HG03457 (cell line): ENCODE measurements at regions not wholly inside any gene's neighbourhood (a gene's known extent, or its start where the extent isn't known, plus 50 kb on each side); places are given as distances from the start of the nearest gene placed in this dataset.
"Not testable (repeated sequence)": the region's sequence is repeated elsewhere in the genome, so short reads cannot be mapped to it uniquely, and the experiment has no call there.

ENCODE experiments used
- ATAC-seq: cut with Tn5 transposase; IDR thresholded peaks from one replicate; pipeline ENCODE4 v1.9.1; 2021; ENCODE audit warnings: moderate number of reproducible peaks; ENCODE audit not compliant: unreplicated experiment

DNA sequence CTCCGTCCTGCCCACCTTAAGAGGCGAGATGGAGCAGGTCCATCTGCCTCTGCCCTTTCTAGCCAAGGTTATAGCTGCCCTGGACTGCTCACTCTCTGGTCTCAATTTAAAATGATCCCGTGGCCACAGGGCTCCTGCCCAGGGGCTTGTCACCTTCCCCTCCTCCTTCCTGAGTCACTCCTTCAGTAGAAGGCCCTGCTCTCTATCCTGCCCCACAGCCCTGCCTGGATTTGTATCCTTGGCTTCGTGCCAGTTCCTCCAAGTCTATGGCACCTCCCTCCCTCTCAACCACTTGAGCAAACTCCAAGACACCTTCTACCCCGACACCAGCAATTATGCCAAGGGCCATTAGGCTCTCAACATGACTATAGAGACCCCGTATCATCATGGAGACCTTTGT lies 105.3 kb upstream of the PZP start:
- not testable (repeated sequence) for ATAC-seq

DNA sequence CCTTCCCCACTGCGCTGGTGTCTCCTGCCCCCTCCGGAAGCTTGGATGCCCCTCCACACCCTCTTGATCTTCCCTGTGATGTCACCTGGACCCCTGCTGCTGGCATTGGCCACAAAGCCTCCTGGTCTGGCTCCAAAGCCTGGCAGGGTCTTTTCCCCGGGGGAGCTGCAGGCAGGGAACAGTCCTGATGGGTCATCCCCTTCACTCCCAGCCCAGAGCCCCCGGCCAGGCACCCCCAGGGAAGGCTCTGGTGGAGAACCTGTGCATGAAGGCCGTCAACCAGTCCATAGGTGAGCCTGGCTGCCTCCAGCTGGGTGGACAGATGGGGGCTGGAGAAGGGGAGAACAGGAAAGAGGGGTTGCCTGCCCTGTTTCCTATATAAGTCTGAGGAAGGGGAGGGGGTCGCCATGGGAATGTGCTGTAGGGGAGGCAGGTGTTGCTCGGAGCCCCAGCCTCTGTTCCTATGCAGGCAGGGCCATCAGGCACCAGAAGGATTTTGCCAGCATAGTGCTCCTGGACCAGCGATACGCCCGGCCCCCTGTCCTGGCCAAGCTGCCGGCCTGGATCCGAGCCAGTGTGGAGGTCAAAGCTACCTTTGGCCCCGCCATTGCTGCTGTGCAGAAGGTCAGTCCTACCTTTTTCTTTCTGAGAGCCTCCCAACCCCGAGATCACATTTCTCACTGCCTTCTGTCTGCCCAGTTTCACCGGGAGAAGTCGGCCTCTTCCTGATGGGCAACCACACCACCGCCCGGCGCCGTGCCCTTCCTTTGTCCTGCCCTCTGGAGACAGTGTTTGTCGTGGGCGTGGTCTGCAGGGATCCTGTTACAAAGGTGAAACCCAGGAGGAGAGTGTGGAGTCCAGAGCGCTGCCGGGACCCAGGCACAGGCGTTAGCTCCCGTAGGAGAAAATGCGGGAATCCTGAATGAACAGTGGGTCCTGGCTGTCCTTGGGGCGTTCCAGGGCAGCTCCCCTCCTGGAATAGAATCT lies 104.5 kb upstream of the PZP start:
- not testable (repeated sequence) for ATAC-seq

DNA sequence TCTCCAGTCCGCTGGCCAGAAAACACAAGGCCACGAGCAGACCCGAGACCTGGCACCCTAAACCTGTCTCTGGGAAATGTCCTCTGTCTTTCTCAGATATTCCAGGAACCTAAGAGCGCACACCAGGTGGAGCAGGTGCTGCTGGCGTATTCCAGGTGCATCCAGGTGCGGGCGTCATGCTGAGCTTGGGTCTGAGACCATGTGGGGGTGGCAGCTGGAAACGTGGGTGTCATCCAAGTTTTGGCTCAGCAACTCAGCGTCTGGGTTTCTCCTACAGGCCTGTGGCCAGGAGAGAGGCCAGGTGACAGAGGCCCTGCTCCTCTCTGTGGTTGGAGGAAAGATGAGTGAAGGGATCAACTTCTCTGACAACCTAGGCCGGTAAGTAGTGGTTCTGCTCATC lies 103.3 kb upstream of the PZP start:
- not testable (repeated sequence) for ATAC-seq

DNA sequence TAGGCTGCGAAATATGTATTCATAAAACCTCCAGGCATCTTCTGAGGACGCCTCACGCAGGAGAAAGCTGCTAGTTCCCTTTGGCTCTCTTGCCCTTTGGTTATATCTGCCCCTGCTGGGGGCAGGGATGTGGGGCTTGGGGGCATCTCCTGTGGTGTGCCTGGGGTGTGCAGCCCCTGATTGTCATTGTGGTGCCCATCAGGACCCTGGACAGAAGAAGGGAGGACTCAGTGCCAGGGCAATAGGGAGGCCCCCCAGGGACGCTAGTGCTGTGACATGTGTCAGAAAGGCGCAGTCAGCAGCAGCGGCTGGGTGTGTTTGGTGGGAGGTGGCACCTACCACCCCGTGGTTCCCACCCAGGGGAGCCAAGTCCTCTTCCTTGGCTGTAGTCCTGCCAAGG lies 102.5 kb upstream of the PZP start:
- ATAC-seq, result not testable (repeated sequence)

DNA sequence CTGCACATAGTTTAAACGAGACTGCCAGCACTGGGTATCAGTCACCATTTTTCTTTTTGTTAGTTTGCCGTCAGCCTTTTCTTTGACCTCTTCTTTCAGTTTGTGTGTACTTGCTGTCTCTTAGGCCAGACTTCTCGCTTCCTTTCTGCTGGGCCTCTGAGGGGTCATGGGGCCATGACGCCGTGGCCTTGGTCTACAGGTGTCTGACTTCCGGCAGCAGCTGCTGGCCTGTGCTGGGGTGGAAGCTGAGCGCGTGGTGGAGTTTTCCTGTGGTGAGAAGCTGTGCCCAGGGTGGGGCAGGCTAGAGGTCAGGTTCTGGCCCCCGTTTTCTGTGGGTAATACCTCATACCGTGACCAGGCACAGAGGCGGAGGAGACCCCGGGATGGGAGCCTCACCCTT lies 101.6 kb upstream of the PZP start:
- not testable (repeated sequence) for ATAC-seq

DNA sequence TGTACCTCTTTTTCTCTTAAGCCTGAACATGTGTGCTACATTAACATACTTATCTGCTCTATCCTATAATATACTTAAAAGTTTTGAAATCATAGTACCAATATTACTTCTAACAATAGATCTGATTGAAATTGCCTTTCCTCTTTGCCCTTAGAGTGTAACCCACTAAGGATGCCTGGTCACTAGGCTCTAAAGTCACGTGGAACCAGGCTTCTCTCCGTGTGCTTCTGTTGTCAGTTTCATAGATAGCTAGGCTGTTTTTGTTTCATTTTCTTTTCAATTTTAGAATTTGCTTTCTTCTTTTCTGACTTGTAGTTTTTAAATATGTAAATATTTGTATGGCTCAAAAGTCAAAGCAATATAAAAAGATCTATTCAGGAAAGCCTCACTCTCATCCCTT lies 100.5 kb upstream of the PZP start:
- ATAC-seq, result not testable (repeated sequence)

DNA sequence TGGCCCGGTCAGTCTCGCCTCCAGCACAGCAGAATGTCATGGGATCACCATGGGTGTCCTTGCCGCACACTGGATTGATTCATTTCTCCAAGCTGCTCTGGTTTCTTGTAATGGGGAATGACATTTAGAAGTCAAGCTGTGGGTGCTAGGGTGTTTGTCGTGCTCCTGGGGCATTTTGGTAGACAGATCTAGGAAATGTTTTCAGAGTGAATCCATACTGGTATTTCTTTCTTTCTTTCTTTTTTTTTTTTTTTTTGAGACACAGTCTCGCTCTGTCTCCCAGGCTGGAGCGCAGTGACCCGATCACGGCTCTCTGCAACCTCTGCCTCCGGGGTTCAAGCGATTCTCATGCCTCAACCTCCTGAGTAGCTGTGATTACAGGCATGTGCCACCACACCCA lies 100.0 kb upstream of the PZP start:
- ATAC-seq, result not testable (repeated sequence)

DNA sequence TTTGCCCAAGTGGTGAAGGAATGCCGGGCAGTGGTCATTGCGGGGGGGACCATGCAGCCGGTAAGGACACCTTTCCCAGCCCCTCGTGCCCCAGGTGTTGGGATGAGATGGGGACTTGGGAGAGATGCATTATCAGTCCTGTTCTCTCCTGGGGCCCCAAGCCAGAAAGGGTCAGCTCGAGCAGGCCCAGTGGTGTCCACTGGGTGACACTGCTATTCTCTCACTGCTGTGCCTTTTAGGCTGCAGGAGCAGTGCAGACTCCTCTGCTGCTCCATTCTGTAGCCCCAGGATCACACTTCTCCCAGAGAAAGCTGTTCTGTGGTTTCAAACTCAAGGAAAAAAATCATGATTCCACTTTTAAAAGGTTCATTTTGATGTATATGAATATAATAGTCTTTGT lies 99.1 kb upstream of the PZP start:
- ATAC-seq, result not testable (repeated sequence)

DNA sequence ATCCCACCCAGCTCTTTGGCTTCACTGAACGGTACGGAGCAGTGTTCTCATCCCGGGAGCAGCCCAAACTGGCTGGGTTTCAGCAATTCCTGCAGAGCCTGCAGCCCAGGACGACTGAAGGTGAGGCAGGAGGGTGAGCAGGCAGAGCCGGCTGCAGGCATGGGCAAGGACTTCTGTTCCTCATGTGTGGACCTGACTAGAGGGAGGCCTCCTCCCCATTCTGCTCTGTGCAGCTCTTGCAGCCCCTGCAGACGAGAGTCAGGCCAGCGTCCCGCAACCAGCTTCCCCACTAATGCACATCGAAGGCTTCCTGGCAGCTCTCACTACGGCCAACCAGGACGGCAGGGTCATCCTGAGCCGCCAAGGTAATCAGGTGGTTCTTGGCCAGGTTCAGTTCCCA lies 97.8 kb upstream of the PZP start:
- not testable (repeated sequence) for ATAC-seq

DNA sequence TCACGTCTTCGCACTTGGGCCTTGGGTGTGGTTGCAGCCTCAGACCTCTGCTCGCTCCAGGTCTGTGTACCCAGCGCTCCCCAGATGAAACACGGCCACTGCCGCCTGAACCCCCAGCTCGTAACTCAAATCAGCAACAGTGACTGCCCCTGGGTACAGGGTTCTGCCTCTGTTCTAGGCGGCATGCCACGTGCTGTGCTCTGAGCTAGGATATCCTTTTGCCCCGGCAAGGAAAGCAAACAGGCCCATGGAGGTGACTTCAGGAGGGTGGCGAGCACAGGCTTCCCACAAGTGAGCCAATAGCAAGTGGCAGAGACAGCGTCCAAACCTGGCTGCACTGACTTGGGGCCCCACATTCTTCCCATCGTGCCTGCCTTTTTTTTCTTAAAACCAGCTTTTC lies 96.3 kb upstream of the PZP start:
- not testable (repeated sequence) for ATAC-seq

DNA sequence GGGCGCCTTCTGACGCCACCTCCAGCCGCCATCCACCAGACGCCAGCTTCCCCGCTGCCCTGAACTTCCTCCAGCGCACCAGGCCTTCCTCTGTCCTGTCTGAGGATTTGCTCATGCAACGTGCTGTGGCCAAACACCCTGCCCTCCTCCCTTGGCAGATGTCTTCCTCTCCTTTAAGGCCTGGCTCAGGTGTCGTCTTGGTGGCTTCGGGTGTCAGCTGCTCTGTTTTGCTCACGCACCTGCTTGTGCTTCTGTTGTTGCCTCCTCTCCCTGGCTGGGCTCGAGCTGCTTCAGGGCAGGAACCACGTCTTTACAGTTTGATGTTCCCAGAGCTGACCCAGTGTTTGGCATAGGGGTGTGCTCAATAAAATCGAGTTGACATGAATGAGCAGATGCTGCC lies 87.7 kb upstream of the PZP start:
- ATAC-seq, result not testable (repeated sequence)

DNA sequence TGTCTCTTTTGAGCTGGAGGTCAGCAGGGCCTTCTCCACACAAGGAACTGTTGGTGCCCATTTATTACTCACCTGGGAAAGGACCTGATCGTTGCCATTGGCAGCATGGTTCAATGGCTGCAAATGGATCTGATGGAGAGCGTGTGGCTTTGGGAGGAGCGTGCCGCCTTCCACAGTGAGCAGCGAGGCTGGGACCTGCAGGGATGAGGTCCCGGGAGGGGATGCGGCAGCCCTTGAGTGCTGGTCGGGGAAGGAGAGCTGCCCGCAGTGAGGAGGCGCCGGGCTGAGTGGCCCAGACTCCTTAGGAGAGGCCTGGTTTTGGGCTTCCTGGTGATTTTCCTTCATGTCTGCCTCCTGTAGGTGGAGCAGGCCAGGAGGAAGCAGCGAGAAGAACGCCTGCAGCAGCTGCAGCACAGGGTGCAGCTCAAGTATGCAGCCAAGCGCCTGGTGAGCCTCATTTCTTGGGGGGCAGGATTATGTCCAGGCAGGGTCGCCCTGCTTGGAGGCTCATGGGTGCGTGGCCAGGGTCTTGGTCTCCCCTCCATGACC lies 86.0 kb upstream of the PZP start:
- ATAC-seq, result not testable (repeated sequence)

DNA sequence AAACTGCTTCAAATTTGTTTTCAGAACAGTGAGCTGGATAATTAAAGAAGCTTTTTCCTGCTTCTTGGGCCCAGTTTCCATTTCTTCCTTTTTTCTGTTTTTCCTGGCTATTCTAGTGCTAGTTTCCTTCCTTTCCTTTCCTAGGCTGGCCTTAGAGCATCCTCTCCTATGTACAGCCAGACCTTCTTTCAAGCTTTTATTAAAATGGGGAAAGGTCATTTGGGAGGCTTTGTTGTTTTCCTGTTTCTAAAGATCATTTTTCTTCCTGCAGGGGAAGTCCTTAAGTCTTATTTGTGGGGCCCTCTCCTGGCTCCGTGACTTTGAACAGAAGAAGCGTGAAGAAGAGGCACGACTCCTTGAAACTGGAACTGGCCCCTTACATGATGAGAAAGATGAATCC lies 85.2 kb upstream of the PZP start:
- ATAC-seq, result not testable (repeated sequence)

DNA sequence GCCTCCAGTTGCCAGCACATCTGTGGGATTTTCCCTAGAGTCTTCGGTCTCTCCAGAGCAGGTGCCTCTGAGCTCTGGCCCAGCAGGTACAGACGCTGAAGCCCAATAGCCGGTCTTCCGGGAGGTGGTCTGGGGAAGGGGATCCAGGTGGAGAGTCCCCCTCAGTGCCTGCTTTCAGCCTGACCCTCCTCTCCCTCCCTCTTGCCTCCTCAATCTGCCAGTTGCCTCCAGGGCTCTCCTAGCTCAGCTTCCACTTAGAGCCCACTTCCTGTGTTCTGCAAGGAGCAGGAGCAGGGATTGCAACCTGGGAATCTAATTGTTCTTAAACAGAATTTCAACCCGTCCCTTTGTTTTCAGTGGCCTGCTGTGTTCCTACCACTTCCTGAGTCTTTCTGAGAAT lies 81.8 kb upstream of the PZP start:
- ATAC-seq, result not testable (repeated sequence)

DNA sequence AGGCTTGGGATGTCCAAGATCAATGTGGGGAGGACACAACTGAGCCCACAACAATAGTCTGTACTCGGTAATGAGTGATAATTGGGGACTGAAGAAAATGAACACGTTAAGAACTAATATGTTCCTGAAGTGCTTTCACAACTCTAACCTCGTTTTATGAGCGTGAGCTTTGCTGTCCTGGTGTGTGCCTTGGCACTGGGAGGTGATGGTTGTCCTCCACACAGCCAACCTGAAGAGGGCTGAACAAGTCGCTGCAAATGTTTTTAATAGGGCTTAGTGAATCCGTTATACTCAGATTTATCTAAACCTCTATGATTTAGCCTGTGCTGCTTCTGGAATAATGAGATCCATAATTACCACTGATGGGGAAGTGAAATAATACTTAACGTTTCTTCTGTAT lies 76.5 kb upstream of the PZP start:
- ATAC-seq, result not testable (repeated sequence)

DNA sequence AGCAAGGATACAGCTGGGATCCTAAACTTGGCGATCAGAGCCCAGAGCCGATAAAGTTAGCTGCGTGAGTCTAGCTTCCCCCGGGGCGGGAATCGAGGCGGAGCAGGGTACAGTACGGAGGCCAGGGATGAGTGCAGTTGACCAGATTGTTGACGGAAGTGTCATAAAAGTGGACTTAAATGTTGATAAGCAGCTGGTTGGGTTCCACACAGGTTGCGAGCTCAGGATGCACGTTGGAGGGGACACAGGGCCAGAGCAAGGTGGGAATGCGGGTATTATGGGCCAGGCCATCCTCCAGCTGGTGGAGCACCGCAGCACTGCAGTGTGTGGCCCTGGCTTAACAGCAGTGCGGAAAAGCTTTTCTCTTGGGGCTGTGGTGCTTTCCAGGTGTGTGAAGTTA lies 76.0 kb upstream of the PZP start:
- not testable (repeated sequence) for ATAC-seq

DNA sequence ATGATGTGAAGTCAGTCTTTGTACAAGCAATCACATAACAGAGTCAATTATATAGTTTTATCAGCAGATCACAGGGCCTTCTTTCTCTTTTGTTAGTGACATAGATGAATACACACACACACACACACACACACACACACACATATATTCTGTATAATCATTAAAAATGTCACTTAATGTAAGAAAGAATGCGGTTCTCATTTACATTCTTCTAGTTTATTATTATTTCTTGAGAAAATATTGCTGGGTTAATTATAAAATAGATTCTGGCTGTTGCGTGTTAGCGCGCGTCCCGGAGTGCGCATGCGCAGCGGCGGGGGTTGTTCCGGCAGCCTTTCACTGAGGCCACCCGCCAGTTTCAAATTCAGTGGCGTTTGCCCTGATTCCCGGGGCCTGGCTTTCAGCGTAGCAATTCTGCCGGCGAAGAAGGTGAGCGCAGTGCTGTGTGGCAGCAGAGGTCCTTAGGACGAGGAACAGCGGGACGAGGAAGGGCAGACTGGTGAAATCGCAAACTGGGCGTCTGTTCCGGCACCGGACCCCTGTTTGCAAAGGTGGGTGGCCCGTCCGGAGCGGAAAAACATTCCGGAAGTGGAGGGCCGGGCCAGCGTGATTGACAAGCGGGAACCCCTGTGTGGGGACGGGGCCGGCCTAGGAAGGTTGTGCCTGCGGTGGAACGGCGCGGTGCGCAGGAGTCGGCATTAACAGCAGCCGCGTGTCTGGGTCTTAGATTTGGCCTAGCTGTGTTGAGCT lies 75.3 kb upstream of the PZP start:
- not testable (repeated sequence) for ATAC-seq

DNA sequence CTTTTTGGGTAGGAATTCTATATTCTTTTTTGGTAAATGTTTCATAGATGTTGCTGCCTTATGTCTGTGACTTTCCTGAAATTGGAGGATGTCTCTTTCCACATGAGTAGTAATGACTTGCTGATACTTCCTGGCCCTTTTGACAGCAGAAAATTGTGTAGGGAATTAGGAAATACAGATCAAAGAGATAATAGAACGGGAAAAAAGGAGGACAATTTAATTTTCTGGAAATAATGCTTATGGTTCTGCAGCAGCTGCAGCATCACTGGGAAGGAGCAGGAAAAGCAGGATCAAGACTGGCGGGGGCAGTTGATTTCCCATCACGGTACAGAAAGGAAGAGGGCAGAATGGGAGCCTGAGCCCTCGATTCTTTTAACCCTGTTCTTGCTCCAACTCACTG lies 68.8 kb upstream of the PZP start:
- ATAC-seq, result no peak

DNA sequence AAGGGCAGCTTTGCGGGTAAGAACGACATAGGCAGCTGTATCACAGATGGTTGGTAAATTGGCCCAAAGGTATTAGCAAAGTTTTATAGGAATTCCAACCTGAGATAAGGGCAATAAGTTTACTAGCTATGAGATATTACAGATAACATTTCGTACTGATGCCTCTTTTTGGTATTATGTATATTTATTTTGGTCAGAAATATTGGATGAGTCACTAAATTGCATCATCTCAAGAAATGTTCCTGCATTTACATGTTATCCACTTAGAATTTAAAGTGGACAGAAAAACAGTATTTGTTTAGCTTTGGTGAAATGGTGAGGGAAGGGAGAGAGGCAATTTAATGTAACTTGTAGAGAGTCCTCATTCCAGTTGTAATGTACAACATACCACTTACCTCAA lies 65.1 kb upstream of the PZP start:
- ATAC-seq, result no peak

DNA sequence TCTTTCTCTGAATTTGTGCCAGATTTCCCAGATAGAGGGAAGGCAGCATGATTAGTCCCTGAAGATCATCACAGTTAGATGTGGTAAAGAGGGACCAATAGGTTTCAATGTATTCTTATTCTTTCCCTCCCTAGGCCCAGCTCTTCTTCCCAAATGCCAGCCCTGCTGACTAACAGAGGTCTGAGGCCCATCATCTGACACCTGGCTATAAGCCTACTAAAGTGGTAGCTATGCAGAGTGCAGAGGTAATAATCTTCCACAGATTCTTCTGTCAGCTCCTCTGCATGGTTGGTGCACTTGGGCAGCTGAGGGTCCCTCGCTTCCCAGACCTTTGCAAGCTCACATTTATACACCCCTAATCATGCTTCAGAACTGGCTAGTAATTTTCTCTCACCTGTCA lies 63.7 kb upstream of the PZP start:
- ATAC-seq, result no peak

DNA sequence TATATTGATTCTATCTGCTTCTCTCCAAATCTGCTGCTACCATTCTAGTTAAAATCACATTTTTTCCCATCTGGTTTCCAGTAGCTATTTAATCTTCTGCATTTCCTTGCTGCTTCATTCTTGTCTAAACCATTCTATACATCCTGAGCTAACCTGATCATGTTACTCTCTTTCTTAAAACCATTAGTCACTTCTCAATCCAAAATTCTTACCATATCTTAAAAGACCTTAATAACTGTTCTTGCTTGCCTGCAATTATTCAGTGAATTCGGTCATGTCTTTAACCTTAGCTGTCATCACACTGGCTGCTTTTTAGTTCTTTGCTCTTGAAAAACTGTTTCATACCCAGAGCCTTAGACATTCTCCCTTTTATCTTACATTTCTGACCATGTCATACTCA lies 56.4 kb upstream of the PZP start:
- no peak for ATAC-seq

DNA sequence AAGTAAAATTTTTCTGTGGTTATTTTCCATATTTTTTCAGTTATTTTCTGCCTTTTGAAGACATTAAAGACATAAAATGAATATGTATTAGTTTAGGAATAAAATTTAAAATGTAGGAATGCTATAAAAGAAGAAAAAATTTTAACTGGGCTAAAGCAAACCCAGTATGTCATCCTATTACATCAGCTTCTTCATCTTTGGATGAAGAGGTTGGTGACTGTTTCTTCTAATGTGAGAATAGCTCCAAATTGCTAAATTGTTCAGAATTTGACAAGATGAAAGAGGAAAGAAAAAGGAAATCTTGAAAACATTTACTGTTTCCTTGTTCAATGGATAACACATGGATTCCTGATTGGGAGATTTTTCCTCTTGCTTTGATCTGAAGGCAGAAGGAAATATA lies 52.7 kb upstream of the PZP start:
- ATAC-seq, result no peak
